GM21390 (cell line): ENCODE measurements at regions not wholly inside any gene's neighbourhood (a gene's known extent, or its start where the extent isn't known, plus 50 kb on each side); places are given as distances from the start of the nearest gene placed in this dataset.

Experiments used
- ATAC-seq: cut with Tn5 transposase; IDR thresholded peaks from one replicate; pipeline ENCODE4 v1.9.1; 2021; ENCODE audit not compliant: unreplicated experiment

- no peak for ATAC-seq
Measured at GRCh38 chr20:11231742-11232648, 558.2 kb upstream of the JAG1 start.

DNA sequence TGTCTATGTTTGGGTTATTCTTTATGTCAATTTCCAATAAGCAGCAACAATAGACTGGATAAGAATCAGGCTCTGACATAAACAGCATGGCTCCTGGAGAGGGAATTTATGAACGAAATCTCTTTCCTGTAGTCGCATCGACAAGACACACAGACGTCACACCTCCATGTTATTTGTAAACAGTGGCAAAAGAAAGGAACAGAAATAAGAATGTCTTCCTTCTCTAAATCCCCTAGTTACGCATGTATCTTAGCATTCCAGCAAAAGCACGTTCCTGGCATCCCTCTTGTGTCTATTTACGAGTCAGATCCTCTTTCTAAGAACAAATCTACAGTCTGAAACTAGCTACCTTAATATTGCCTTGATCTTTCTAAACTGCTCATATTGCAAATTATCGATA, 559.1 kb upstream of the JAG1 start:
- no peak for ATAC-seq

GRCh38 chr20:11234181-11234580, 560.4 kb upstream of the JAG1 start:
- ATAC-seq: peak; percentile 15

- peak; percentile 77 for ATAC-seq
Measured at GRCh38 chr20:11234608-11235007, 560.8 kb upstream of the JAG1 start.

DNA sequence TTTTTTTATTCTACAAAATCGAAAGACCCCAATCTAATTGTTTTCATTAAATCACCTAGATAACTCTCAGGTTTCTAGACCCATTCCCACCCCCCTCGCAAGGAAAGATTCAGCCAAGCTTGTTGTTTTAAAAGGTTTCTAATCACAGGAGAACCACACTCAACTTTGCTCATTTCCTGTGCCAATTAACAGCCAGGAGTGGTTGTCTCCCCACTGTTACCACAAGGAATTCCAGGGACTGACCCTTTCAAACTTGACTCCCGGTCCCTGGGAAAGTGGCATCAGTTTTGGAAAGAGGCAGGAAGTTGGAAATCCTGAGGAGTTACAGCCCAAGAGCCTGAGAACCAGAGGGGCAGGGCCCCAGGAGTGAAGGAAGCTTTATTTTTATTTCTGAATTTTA, 561.3 kb upstream of the JAG1 start:
- ATAC-seq: no peak

DNA sequence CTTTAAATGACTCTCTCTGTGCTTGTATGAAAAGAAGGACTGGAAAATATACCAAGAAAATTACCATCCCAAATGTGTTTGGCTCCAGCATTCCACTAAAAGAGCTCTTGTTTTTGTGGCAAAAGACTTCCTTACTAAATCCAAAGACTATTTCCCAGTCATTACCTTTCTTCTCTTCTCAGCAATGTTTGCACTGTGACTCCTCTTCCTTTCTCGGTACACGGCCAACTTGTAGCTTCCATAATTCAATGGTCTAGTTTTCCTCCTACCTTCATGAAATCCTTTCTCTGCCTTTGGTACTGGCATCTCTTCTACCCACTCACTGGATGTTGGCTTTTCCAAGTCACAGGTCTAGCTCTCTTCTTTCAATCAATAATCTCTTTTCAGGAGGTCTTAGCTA, 568.5 kb upstream of the JAG1 start:
- ATAC-seq: no peak

DNA sequence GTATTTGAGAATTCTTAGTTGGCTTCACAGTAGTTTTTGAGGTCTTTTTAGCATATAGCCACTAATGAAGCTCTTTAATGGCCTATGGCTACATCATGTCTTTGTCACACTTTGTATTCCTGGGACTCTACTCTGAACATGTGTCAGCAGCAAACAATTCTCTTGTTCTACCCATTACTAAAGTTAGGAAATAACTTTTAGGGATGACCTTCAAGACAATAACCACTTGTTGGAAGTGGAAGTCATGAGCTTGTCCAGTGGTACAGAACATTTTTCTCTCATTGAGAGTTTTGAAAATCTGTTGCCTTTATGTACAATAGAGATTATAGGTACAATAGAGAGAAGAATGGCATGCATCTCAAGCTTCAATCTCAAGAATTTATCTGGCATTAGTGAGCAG, 571.6 kb upstream of the JAG1 start:
- ATAC-seq: no peak

GRCh38 chr20:11246251-11246775, 572.5 kb upstream of the JAG1 start:
- no peak for ATAC-seq

- ATAC-seq: no peak
Measured at GRCh38 chr20:11247046-11248010, 573.5 kb upstream of the JAG1 start.

- no peak for ATAC-seq
Measured at GRCh38 chr20:11248011-11248409, 574.2 kb upstream of the JAG1 start.

DNA sequence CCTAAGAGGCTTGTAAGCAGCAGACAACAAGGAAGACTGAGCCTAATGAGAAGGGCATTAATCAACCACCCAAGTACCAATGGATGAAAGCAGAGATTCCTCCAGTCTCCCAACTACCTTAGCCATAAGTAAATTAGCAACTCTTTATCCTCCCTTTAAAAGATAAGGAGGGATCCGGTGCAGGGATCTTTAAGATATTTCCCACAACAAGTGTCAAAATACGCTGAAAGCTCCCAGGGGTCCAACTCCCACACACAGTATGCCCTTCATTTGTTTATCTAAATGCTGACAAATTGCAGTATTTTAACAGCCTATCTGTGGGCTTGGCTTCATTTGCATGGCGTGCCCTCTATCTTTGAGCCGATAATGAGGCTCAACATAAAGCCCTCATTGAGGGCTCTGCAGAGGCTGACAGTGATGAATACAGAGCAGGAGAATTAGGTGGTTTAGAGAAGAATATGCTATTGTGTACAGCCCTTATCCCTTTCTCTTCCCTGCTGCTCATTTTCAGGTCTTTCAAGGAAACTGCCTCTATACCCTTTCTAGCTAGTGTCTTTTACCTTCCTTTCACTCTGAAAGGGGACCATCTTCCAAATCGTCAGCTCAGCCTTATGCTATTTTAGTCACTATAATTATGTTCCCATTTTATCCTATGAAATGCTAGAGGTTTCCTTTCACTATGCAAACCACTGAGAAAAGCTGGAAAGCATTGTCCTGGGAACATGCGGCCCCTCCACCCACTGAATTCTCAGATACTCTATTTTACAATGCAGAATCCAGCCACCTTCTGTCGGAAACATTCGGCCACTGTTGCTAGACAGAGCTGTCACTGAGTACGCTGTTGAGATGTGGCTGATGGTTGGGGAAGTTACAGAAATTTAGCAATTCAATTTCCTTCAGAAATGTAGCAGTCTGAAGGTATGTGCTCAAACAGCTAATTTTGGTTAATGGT, 575.2 kb upstream of the JAG1 start:
- no peak for ATAC-seq

DNA sequence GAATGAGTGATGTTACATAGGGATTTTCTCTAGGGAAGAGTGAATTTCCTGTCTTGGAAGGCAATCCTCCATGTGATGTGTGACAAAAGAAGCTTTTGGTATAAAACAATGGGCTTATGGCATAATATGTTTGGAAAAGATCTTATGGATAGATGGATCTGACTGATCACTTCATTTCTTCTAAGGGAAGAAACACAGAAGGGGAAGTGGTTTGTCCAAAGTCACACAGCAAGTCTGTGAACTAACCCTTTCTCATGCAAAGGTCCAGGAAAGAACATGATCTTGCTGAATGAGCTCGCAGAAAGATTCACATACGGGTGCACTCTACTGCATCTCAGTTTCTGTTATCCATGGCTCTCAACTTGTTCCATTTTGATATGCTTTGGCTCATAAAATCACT, 575.9 kb upstream of the JAG1 start:
- ATAC-seq: no peak

DNA sequence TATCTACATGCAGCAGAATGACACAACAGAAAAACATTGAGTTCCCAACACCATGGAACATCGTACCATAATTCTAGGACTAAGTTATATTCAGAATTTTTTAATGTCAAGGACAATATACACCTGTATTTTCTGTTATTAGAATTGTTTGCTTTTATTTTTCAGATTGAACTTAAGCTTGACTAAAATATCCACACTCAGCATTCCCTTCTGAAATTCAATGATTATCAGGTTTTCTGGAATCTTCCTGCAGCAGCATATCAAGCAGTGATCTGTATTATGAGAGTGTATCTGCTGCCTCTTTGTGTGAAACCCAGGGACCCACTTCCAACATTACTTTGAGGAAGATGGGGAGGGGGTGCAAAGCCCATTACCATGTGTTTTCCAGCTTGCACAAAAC, 578.6 kb upstream of the JAG1 start:
- ATAC-seq: no peak

GRCh38 chr20:11255455-11255854, 581.7 kb upstream of the JAG1 start:
- no peak for ATAC-seq

- ATAC-seq: no peak
Measured at GRCh38 chr20:11255860-11256259, 582.1 kb upstream of the JAG1 start.

GRCh38 chr20:11260611-11261010, 586.8 kb upstream of the JAG1 start:
- no peak for ATAC-seq

GRCh38 chr20:11261533-11262000, 587.8 kb upstream of the JAG1 start:
- ATAC-seq: no peak

DNA sequence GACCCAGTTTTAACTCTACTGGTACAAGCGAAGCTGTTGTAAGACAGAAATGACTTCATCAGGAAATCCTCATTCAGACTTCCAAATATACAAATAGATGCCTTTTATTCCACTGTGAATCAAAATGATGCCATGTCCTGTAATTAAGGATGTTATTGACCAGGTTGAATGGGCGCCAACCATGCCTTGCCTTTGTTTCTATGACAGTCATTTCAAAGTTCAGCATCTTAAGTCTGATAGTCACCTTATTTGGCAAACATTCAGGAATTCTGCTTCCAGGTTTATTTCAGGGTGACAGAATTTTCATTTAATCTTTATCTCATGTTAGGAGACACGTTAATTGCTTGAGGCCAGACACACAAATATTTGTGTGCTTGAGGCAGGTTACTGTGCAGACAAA, 592.8 kb upstream of the JAG1 start:
- ATAC-seq: no peak

- ATAC-seq: peak; percentile 60
Measured at GRCh38 chr20:11267131-11267761, 593.4 kb upstream of the JAG1 start.
